Tibial artery (tissue), 4 donors: ENCODE measurements at regions not wholly inside any gene's neighbourhood (a gene's known extent, or its start where the extent isn't known, plus 50 kb on each side); places are given as distances from the start of the nearest gene placed in this dataset.

Experiments
- DNase-seq, 2 donors: peaks; one replicate each; pipeline ENCODE4 v3.0.0-alpha.2; 2019
- H3K27ac ChIP-seq, 2 donors: fragments of 200-600 bp; sonication (generic) in 1 of 2; 1 replicate in 1 of 2; 2 replicates in 1 of 2; pipeline ENCODE4 v1.5.1; 2018 to 2019; ENCODE audit warnings: mild to moderate bottlenecking in 1 of 2
- H3K27me3 ChIP-seq, 2 donors: fragments of 200-600 bp; sonication (generic) in 1 of 2; one replicate each; pipeline versions ENCODE4 v1.5.1 to v1.6.0; 2016 to 2019
- H3K36me3 ChIP-seq, 3 donors: fragments of 200-600 bp; sonication (generic) in 2 of 3; one replicate each; pipeline ENCODE4 v1.5.1; 2016 to 2019; ENCODE audit warnings: mild to moderate bottlenecking in 2 of 3
- H3K4me1 ChIP-seq, 4 donors: fragments of 200-600 bp; sonication (generic) in 2 of 4; 1 replicate in 3 of 4; 2 replicates in 1 of 4; pipeline ENCODE4 v1.5.1; 2016 to 2019
- H3K4me3 ChIP-seq, 2 donors: fragments of 200-600 bp; sonication (generic) in 1 of 2; 1 replicate in 1 of 2; 2 replicates in 1 of 2; pipeline ENCODE4 v1.5.1; 2018 to 2019; ENCODE audit warnings: mild to moderate bottlenecking in 2 of 2
- H3K9me3 ChIP-seq, 3 donors: fragments of 200-600 bp; sonication (generic) in 1 of 3; one replicate each; pipeline ENCODE4 v1.5.1; 2016 to 2019
- CTCF ChIP-seq, 2 experiments: fragments of 200-600 bp in 1 of 2; fragments of 450-650 bp in 1 of 2; IDR thresholded peaks; one replicate each; pipeline ENCODE4 v1.5.1; 2017 to 2019; ENCODE audit warnings: antibody characterized with exemption in 2 of 2, mild to moderate bottlenecking in 1 of 2, moderate library complexity in 1 of 2
- intact Hi-C: fragments of 100-400 bp; cut with DNase I; formaldehyde crosslinking; loops from one replicate; pipeline ENCODE4 v1.15.0; 2023; ENCODE audit warnings: low total_unique reads

- no peak for DNase-seq
- Histone ChIP-seq H3K27ac (no peak overlapping the region), H3K9me3 (no peaks in the 10 kb centered on the region), H3K4me3 (no peak overlapping the region), H3K27me3 (no peaks in the 10 kb centered on the region), H3K4me1 (peaks cover 0 to 13% (median 4%) of the 10 kb centered on the region in 4 donors), H3K36me3 (peaks cover 0 to 14% (median 0%) of the 10 kb centered on the region in 3 donors)
- TF ChIP-seq CTCF (IDR thresholded peaks at IDR 0.05): no peak
- intact Hi-C loops: no loop called here
These were observed 120.9 kb upstream of the MTNR1B start for GRCh38 chr11:92848578-92848977.

- Histone ChIP-seq H3K36me3 (no peaks in the 10 kb centered on the region), H3K27ac (no peak overlapping the region), H3K4me1 (peaks cover 0 to 19% (median 4%) of the 10 kb centered on the region in 4 donors), H3K4me3 (no peak overlapping the region), H3K27me3 (no peaks in the 10 kb centered on the region), H3K9me3 (no peaks in the 10 kb centered on the region)
- no peak for TF ChIP-seq CTCF (IDR thresholded peaks at IDR 0.05)
- DNase-seq: no peak
- intact Hi-C loops: no loop called here
These were observed 119.1 kb upstream of the MTNR1B start for GRCh38 chr11:92850296-92850826.

- Histone ChIP-seq H3K27ac (no peak overlapping the region), H3K36me3 (no peaks in the 10 kb centered on the region), H3K4me1 (peaks cover 0 to 29% (median 4%) of the 10 kb centered on the region in 4 donors), H3K9me3 (no peaks in the 10 kb centered on the region), H3K27me3 (no peaks in the 10 kb centered on the region), H3K4me3 (no peak overlapping the region)
- DNase-seq: no peak
- intact Hi-C loops: no loop called here
- TF ChIP-seq CTCF (IDR thresholded peaks at IDR 0.05): no peak
These were observed 117.2 kb upstream of the MTNR1B start for GRCh38 chr11:92852229-92852628.

- no peaks in the 10 kb centered on the region for H3K27me3 ChIP-seq
- no peak overlapping the region for H3K27ac ChIP-seq
- DNase-seq: no peak
- TF ChIP-seq CTCF (IDR thresholded peaks at IDR 0.05): no peak
- H3K4me1 ChIP-seq: peaks cover 0 to 29% (median 4%) of the 10 kb centered on the region in 4 donors
- intact Hi-C loops: no loop called here
- H3K36me3 ChIP-seq: no peaks in the 10 kb centered on the region
- H3K4me3 ChIP-seq: no peak overlapping the region
- no peaks in the 10 kb centered on the region for H3K9me3 ChIP-seq
These were observed 116.5 kb upstream of the MTNR1B start for GRCh38 chr11:92852946-92853345.

DNA sequence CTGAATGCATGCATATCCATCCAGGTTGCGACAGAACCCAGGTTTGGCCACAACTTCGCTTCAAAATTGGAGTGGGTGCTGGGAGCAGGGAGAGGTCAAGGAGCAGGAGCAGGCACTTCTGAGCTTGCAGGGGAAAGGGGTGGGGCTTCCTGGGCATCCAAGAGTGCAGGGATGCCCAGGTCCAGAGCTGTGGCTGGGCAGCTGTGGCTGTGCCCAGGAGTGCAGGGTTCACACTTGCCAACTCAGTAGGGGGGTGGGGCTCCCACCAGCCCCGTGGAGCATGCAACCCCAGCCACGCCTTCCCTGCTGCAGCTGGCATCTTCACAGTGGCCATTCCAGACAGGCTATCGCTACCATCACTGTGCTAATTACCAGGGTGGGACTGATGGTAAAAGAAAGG is 115.3 kb upstream of the MTNR1B start:
- no peaks in the 10 kb centered on the region for H3K36me3 ChIP-seq
- no peak for TF ChIP-seq CTCF (IDR thresholded peaks at IDR 0.05)
- no peak for DNase-seq
- no peaks in the 10 kb centered on the region for H3K9me3 ChIP-seq
- intact Hi-C loops: no loop called here
- no peak overlapping the region for H3K27ac ChIP-seq
- H3K4me1 ChIP-seq: peaks cover 0 to 39% (median 9%) of the 10 kb centered on the region in 4 donors
- no peaks in the 10 kb centered on the region for H3K27me3 ChIP-seq
- no peak overlapping the region for H3K4me3 ChIP-seq

GRCh38 chr11:92854952-92855351 is 114.5 kb upstream of the MTNR1B start:
- no peak for DNase-seq
- Histone ChIP-seq H3K9me3 (no peaks in the 10 kb centered on the region), H3K27ac (no peak overlapping the region), H3K4me1 (peaks cover 0 to 47% (median 12%) of the 10 kb centered on the region in 4 donors), H3K4me3 (no peak overlapping the region), H3K36me3 (no peaks in the 10 kb centered on the region), H3K27me3 (no peaks in the 10 kb centered on the region)
- intact Hi-C loops: no loop called here
- no peak for TF ChIP-seq CTCF (IDR thresholded peaks at IDR 0.05)
